ENCODE measurements at regions not wholly inside any gene's neighbourhood (a gene's known extent, or its start where the extent isn't known, plus 50 kb on each side); places are given as distances from the start of the nearest gene placed in this dataset.

GRCh38 chr16:77555791-77556190 is 121.0 kb upstream of the ADAMTS18 start:
- TF ChIP-seq TAF1 (IDR thresholded peaks at IDR 0.05; ENCODE audit: borderline replicate concordance, low read depth, low read length) (no peak), POLR2A (IDR thresholded peaks at IDR 0.05; ENCODE audit: low read depth, low read length) (no peak), POLR2AphosphoS5 (IDR thresholded peaks at IDR 0.05; ENCODE audit: low read depth, low read length) (no peak)
